Large intestine (tissue), 3 donors: ENCODE measurements at regions not wholly inside any gene's neighbourhood (a gene's known extent, or its start where the extent isn't known, plus 50 kb on each side); places are given as distances from the start of the nearest gene placed in this dataset.

Source experiments
- DNase-seq, 2 donors: peaks; one replicate each; pipeline versions ENCODE4 v3.0.0 to v3.0.0-alpha.2; 2013
- H3K27ac ChIP-seq: one replicate; pipeline ENCODE4 v1.5.1; 2013; ENCODE audit warnings: low read length
- H3K27me3 ChIP-seq: 2 replicates; pipeline ENCODE4 v1.6.1; 2013; ENCODE audit warnings: low read length; ENCODE audit not compliant: control insufficient read depth, insufficient read depth
- H3K36me3 ChIP-seq: 2 replicates; pipeline ENCODE4 v1.6.1; 2013; ENCODE audit warnings: low read length; ENCODE audit not compliant: control insufficient read depth, insufficient read depth
- H3K4me1 ChIP-seq: one replicate; pipeline ENCODE4 v1.6.1; 2013; ENCODE audit warnings: low read length; ENCODE audit not compliant: control insufficient read depth, insufficient read depth
- H3K4me3 ChIP-seq: one replicate; pipeline ENCODE4 v1.5.1; 2013; ENCODE audit warnings: low read length
- H3K9me3 ChIP-seq: one replicate; pipeline ENCODE4 v1.6.1; 2013; ENCODE audit warnings: mild to moderate bottlenecking, low read depth, low read length, moderate library complexity; ENCODE audit not compliant: control insufficient read depth
- WGBS: methylation state at CpG from one replicate; pipeline ENCODE4 v1.1.5; 2013; ENCODE audit warnings: low lambda C conversion rate; ENCODE audit not compliant: insufficient coverage; 5-methylcytosine and 5-hydroxymethylcytosine counted together

GRCh38 chr4:165783626-165784025 lies 89.4 kb upstream of the TLL1 start:
- Histone ChIP-seq H3K9me3 (no peaks in the 10 kb centered on the region), H3K4me3 (no peak overlapping the region), H3K4me1 (no peaks in the 10 kb centered on the region), H3K27me3 (no peaks in the 10 kb centered on the region), H3K27ac (no peak overlapping the region), H3K36me3 (no peaks in the 10 kb centered on the region)
- WGBS: no CpG with 5 or more reads among the region's 3 CpGs
- DNase-seq: no peak

GRCh38 chr4:165784672-165785071 lies 88.4 kb upstream of the TLL1 start:
- H3K4me1 ChIP-seq: no peaks in the 10 kb centered on the region
- no CpG with 5 or more reads among the region's 1 CpG for WGBS
- H3K27ac ChIP-seq: no peak overlapping the region
- no peaks in the 10 kb centered on the region for H3K9me3 ChIP-seq
- H3K36me3 ChIP-seq: no peaks in the 10 kb centered on the region
- DNase-seq: no peak
- H3K27me3 ChIP-seq: no peaks in the 10 kb centered on the region
- H3K4me3 ChIP-seq: no peak overlapping the region

DNA sequence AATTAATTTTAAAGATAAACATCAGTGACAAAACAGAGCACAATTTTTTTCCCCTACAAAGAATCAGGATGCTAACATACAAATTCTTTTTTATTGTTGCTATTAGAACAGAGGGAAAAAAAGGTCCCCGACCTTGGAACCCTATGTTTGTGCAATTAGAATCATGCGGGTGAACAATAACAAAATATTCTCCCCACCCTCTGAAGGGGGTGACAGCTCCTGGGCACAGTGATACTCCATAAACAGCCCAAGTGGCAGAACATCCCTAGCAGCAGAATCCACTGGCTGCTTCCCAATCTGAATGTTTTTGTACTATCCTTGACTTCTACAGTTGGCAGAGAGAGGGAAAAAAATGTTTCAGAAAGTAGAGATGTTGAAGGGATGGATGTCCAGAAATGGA lies 87.7 kb upstream of the TLL1 start:
- Histone ChIP-seq H3K9me3 (no peaks in the 10 kb centered on the region), H3K4me1 (no peaks in the 10 kb centered on the region), H3K27me3 (no peaks in the 10 kb centered on the region), H3K4me3 (no peak overlapping the region), H3K27ac (no peak overlapping the region), H3K36me3 (no peaks in the 10 kb centered on the region)
- WGBS: no CpG with 5 or more reads among the region's 2 CpGs
- DNase-seq: no peak

GRCh38 chr4:165787516-165788274 lies 85.3 kb upstream of the TLL1 start:
- H3K4me1 ChIP-seq: no peaks in the 10 kb centered on the region
- WGBS: 77% methylated on average over 2 of the region's 4 CpGs
- no peak overlapping the region for H3K27ac ChIP-seq
- no peaks in the 10 kb centered on the region for H3K27me3 ChIP-seq
- no peaks in the 10 kb centered on the region for H3K9me3 ChIP-seq
- no peak for DNase-seq
- no peak overlapping the region for H3K4me3 ChIP-seq
- no peaks in the 10 kb centered on the region for H3K36me3 ChIP-seq

DNA sequence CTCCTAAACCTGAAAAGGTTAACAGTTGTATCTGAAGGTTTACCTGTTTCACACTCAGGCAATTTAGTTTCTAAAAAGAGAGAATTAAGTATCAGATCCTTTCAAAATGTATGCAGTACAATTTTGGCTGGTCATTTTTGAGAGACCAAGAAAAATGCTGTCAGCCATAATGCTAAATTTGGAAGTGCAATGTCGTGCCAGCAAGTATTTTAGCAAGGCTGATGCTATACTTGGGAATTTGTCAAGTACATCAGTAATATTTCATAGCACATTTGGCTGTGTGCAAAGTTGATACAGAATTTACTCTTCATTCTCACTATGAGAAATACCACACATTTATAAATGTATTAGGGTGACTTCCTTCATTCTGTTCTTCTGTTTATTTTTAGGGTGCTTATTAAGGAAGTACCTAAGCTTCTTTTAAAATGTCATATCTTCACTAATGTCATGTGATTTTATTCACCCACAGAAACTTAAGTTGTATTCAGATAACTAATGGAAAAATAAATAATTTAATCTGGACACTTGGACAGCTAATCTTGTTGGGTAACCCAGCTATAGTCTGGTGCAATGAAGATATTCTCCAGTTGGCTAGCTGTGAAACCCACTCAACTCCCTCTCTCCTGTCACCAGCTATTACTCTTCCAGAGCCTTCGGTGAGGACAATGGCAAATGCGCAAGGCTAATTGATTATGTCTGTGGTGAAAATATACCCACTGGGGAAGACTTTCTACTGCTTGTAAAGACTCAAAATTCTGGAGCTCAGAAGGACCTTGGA lies 84.2 kb upstream of the TLL1 start:
- WGBS: 100% methylated on average over 1 of the region's 3 CpGs
- Histone ChIP-seq H3K4me3 (no peak overlapping the region), H3K27ac (no peak overlapping the region), H3K27me3 (no peaks in the 10 kb centered on the region), H3K36me3 (no peaks in the 10 kb centered on the region), H3K9me3 (no peaks in the 10 kb centered on the region), H3K4me1 (no peaks in the 10 kb centered on the region)
- peak in 1 of 2 donors; percentile 5 for DNase-seq

- WGBS: no CpG with 5 or more reads among the region's 2 CpGs
- DNase-seq: no peak
Observed at GRCh38 chr4:165793236-165793635, 79.8 kb upstream of the TLL1 start.

GRCh38 chr4:165794834-165795233 lies 78.2 kb upstream of the TLL1 start:
- Histone ChIP-seq H3K4me1 (no peaks in the 10 kb centered on the region), H3K36me3 (no peaks in the 10 kb centered on the region), H3K9me3 (peaks cover 5% of the 10 kb centered on the region), H3K27ac (no peak overlapping the region), H3K27me3 (no peaks in the 10 kb centered on the region), H3K4me3 (no peak overlapping the region)
- DNase-seq: no peak

More at GRCh38 chr4:165793236-165793635, 79.8 kb upstream of the TLL1 start:
- no peak overlapping the region for H3K4me3 ChIP-seq
- H3K27me3 ChIP-seq: no peaks in the 10 kb centered on the region
- H3K27ac ChIP-seq: no peak overlapping the region
- no peaks in the 10 kb centered on the region for H3K9me3 ChIP-seq
- H3K36me3 ChIP-seq: no peaks in the 10 kb centered on the region
- H3K4me1 ChIP-seq: no peaks in the 10 kb centered on the region

DNA sequence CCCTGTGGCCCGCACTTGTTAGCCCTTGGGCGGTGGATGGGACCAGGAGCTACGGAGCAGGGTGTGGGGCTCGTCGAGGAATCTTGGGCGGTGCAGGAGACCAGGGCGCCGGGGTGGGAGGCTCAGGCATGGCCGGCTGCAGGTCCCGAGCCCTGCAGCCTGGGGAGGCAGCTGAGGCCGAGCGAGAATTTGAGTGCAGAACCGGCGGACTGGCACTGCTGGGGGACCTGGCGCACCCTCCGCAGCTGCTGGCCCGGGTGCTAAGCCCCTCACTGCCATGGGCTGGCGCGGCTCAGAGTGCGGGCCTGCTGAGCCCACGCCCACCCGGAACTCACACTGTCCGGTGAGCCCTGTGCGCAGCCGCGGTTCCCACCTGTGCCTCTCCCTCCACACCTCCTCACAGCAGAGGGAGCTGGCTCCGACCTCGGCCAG lies 73.6 kb upstream of the TLL1 start:
- DNase-seq: no peak
- Histone ChIP-seq H3K27ac (no peak overlapping the region), H3K9me3 (peaks cover 5% of the 10 kb centered on the region), H3K27me3 (no peaks in the 10 kb centered on the region), H3K4me1 (no peaks in the 10 kb centered on the region), H3K36me3 (no peaks in the 10 kb centered on the region), H3K4me3 (no peak overlapping the region)
- no CpG with 5 or more reads among the region's 28 CpGs for WGBS

DNA sequence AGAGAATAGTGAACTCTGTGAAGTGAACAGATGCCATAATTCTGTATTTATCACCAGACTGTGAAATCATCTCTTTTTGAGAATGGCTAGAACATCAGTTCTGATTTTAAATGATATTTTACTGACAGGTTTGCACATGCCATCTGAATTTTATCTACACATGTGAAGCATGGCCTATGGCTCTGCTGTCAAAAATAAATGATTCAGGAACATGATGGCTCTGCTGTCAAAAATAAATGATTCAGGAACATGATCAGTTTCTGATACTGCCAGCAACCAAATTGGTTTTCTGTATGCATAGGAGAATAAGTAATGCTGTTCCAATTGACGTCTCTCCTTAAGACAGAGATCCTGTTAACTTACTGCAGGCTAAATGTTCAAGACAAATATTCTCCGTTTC lies 70.6 kb upstream of the TLL1 start:
- DNase-seq: no peak
- peaks cover 5% of the 10 kb centered on the region for H3K9me3 ChIP-seq
- WGBS: 83% methylated on average over 1 of the region's 2 CpGs
- H3K27me3 ChIP-seq: no peaks in the 10 kb centered on the region
- H3K27ac ChIP-seq: no peak overlapping the region
- H3K36me3 ChIP-seq: no peaks in the 10 kb centered on the region
- H3K4me1 ChIP-seq: no peaks in the 10 kb centered on the region
- no peak overlapping the region for H3K4me3 ChIP-seq

DNA sequence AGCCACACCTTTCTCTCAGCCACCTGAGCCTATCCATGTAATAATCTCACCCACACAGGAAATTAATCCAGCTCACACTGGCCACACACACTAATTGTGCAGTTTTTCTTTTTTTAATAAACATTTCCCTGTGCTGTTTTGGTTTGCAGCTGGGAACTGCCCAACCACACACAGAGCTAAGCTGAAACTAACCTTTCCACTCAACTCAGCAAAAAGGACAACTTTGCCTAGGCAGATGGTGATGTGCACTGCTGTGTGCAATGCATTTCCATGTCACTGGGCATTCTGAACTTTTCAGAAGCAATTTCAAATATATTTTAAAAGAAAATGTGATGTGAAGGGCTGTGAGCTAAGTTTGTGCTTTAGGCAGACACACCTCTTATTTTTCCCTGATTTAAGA lies 70.0 kb upstream of the TLL1 start:
- no peak overlapping the region for H3K27ac ChIP-seq
- peaks cover 5% of the 10 kb centered on the region for H3K9me3 ChIP-seq
- no peaks in the 10 kb centered on the region for H3K4me1 ChIP-seq
- no peaks in the 10 kb centered on the region for H3K36me3 ChIP-seq
- no peak overlapping the region for H3K4me3 ChIP-seq
- H3K27me3 ChIP-seq: no peaks in the 10 kb centered on the region
- no peak for DNase-seq

GRCh38 chr4:165805406-165805805 lies 67.6 kb upstream of the TLL1 start:
- Histone ChIP-seq H3K36me3 (no peaks in the 10 kb centered on the region), H3K4me3 (no peak overlapping the region), H3K27me3 (no peaks in the 10 kb centered on the region), H3K4me1 (no peaks in the 10 kb centered on the region), H3K27ac (no peak overlapping the region), H3K9me3 (no peaks in the 10 kb centered on the region)
- no peak for DNase-seq
